IMR-90 (cell line): ENCODE measurements at regions not wholly inside any gene's neighbourhood (a gene's known extent, or its start where the extent isn't known, plus 50 kb on each side); places are given as distances from the start of the nearest gene placed in this dataset.

ENCODE experiments used
- ATAC-seq: fragments of 200-7000 bp; cut with Tn5 transposase; 2 replicates; pipeline ENCODE4 v1.9.1; 2020; ENCODE audit warnings: low read depth, mild to moderate bottlenecking, moderate library complexity
- BruUV-seq: library from RNA; stranded (reverse); fragments of 400-500 nt; replicated peaks from 2 replicates; lab custom pipeline; 2021; lab: Mats Ljungman, UMichigan
- CTCF ChIA-PET: fragments of 300-600 bp; formaldehyde crosslinking; extraction: SDS; loops from one replicate; lab custom pipeline; 2021; ENCODE audit warnings: antibody characterized with exemption; lab: Yijun Ruan, JAX
- POLR2A ChIA-PET: fragments of 300-600 bp; sonication (Branson Sonifier 250); formaldehyde crosslinking; loops from one replicate; lab custom pipeline; 2022; ENCODE audit warnings: antibody characterized with exemption; ENCODE audit not compliant: unreplicated experiment; lab: Charles Lee
- DNase-seq: peaks from one replicate; pipeline ENCODE4 v3.0.0; 2013
- H2AFZ ChIP-seq: replicated peaks from 2 replicates; pipeline ENCODE3; 2013; ENCODE audit warnings: low read length, mild to moderate bottlenecking; ENCODE audit not compliant: poor library complexity
- H2AK5ac ChIP-seq: 2 replicates; pipeline ENCODE4 v1.6.1; 2013; ENCODE audit warnings: low read depth, low read length, inconsistent platforms
- H2AK9ac ChIP-seq: replicated peaks from 2 replicates; pipeline ENCODE3; 2013; ENCODE audit warnings: mild to moderate bottlenecking, low read depth, low read length, moderate library complexity; ENCODE audit not compliant: poor library complexity
- H2BK120ac ChIP-seq: 2 replicates; pipeline ENCODE4 v1.6.1; 2013; ENCODE audit warnings: low read depth, low read length, inconsistent platforms
- H2BK15ac ChIP-seq: 3 replicates; pipeline ENCODE4 v1.6.1; 2013; ENCODE audit warnings: low read depth, low read length, inconsistent platforms
- H2BK20ac ChIP-seq: 2 replicates; pipeline ENCODE4 v1.6.1; 2013; ENCODE audit warnings: low read depth, mild to moderate bottlenecking, inconsistent platforms, low read length, moderate library complexity
- H2BK5ac ChIP-seq: 2 replicates; pipeline ENCODE4 v1.6.1; 2013; ENCODE audit warnings: mild to moderate bottlenecking, low read depth, low read length, inconsistent platforms; ENCODE audit not compliant: poor library complexity, severe bottlenecking
- H3K14ac ChIP-seq: replicated peaks from 2 replicates; pipeline ENCODE4 v1.6.1; 2013; ENCODE audit warnings: low read depth, low read length, inconsistent platforms
- H3K18ac ChIP-seq: 2 replicates; pipeline ENCODE4 v1.6.1; 2013; ENCODE audit warnings: low read depth, low read length, control low read depth
- H3K23ac ChIP-seq: 2 replicates; pipeline ENCODE4 v1.6.1; 2013; ENCODE audit warnings: low read depth, low read length, inconsistent platforms
- H3K27ac ChIP-seq: 2 replicates; pipeline ENCODE4 v1.5.1; 2013; ENCODE audit warnings: mild to moderate bottlenecking, control low read depth, low read length; ENCODE audit not compliant: insufficient read depth
- H3K27me3 ChIP-seq: 2 replicates; pipeline ENCODE4 v1.6.1; 2013; ENCODE audit warnings: low read length; ENCODE audit not compliant: control insufficient read depth, insufficient read depth
- H3K36me3 ChIP-seq: 2 replicates; pipeline ENCODE4 v1.6.1; 2013; ENCODE audit warnings: low read length, mixed read lengths; ENCODE audit not compliant: control insufficient read depth, insufficient read depth
- H3K4ac ChIP-seq: 2 replicates; pipeline ENCODE4 v1.6.1; 2013; ENCODE audit warnings: low read depth, low read length, inconsistent platforms
- H3K4me1 ChIP-seq: 2 replicates; pipeline ENCODE4 v1.6.1; 2013; ENCODE audit warnings: low read length, mixed read lengths; ENCODE audit not compliant: control insufficient read depth, insufficient read depth
- H3K4me2 ChIP-seq: 2 replicates; pipeline ENCODE4 v1.6.1; 2013; ENCODE audit warnings: low read depth, mild to moderate bottlenecking, control low read depth, low read length, moderate library complexity
- H3K4me3 ChIP-seq: 2 replicates; pipeline ENCODE4 v1.5.1; 2013; ENCODE audit warnings: low read depth, mild to moderate bottlenecking, control low read depth, low read length, moderate library complexity; ENCODE audit not compliant: insufficient read depth
- H3K56ac ChIP-seq: 2 replicates; pipeline ENCODE4 v1.6.1; 2013; ENCODE audit warnings: low read length, inconsistent platforms; ENCODE audit not compliant: insufficient read depth; ENCODE audit errors: extremely low read depth
- H3K79me1 ChIP-seq, 2 experiments: 2 replicates each; pipeline ENCODE4 v1.6.1; 2013; ENCODE audit warnings: low read length in 2 of 2, inconsistent platforms in 1 of 2, low read depth in 1 of 2
- H3K9ac ChIP-seq: 2 replicates; pipeline ENCODE4 v1.6.1; 2013; ENCODE audit warnings: low read depth, low read length, control low read depth
- H3K9me1 ChIP-seq: 2 replicates; pipeline ENCODE4 v1.6.1; 2013; ENCODE audit warnings: low read length, inconsistent platforms; ENCODE audit not compliant: insufficient read depth
- H3K9me3 ChIP-seq: 2 replicates; pipeline ENCODE4 v1.6.1; 2013; ENCODE audit warnings: low read length; ENCODE audit not compliant: control insufficient read depth, insufficient read depth
- H4K20me1 ChIP-seq: 2 replicates; pipeline ENCODE4 v1.6.1; 2013; ENCODE audit warnings: low read length, inconsistent platforms; ENCODE audit not compliant: insufficient read depth
- H4K5ac ChIP-seq: 2 replicates; pipeline ENCODE4 v1.6.1; 2013; ENCODE audit warnings: mild to moderate bottlenecking, low read depth, low read length, control low read depth
- H4K8ac ChIP-seq, 2 experiments: 2 replicates each; pipeline ENCODE4 v1.6.1; 2013; ENCODE audit warnings: low read depth in 2 of 2, low read length in 2 of 2, control low read depth in 1 of 2, inconsistent platforms in 1 of 2
- H4K91ac ChIP-seq: 2 replicates; pipeline ENCODE4 v1.6.1; 2013; ENCODE audit warnings: low read depth, low read length, inconsistent platforms; ENCODE audit not compliant: insufficient read depth
- BHLHE40 ChIP-seq: fragments of 150-350 bp; IDR thresholded peaks from 2 replicates; pipeline ENCODE4 v1.6.1; 2016; ENCODE audit warnings: mild to moderate bottlenecking, low read depth, low read length
- MXI1 ChIP-seq: IDR thresholded peaks from 2 replicates; pipeline ENCODE4 v1.6.1; 2012; ENCODE audit warnings: low read depth, mild to moderate bottlenecking, low read length, moderate library complexity, borderline replicate concordance
- USF2 ChIP-seq: fragments of 150-350 bp; IDR thresholded peaks from 2 replicates; pipeline ENCODE4 v1.6.1; 2017; ENCODE audit warnings: mild to moderate bottlenecking, antibody characterized with exemption, low read length, low read depth
- WGBS, 2 experiments: methylation state at CpG; one replicate each; pipeline versions ENCODE4 v1.1.5 to v1.1.7; 2013; ENCODE audit warnings: missing lambda C conversion rate in 2 of 2; ENCODE audit not compliant: insufficient read length in 1 of 2; ENCODE audit errors: extremely low coverage in 2 of 2; 5-methylcytosine and 5-hydroxymethylcytosine counted together
- dilution Hi-C: fragments of 300-500 bp; cut with HindIII; formaldehyde crosslinking; loops from one replicate; pipeline ENCODE4 v1.14.3; 2018; ENCODE audit warnings: low sequenced_read_pairs; ENCODE audit not compliant: unreplicated experiment
- in situ Hi-C: fragments of 300-500 bp; cut with MboI; formaldehyde crosslinking; loops from 3 replicates; pipeline ENCODE4 v1.14.3; 2019; ENCODE audit warnings: low sequenced_read_pairs, inconsistent platforms, mixed read lengths
- intact Hi-C: fragments of 100-400 bp; cut with micrococcal nuclease; formaldehyde crosslinking; loops from 2 replicates; pipeline ENCODE4 v1.10.0; 2022

GRCh38 chr3:70557976-70558375 is 245.5 kb upstream of the MDFIC2 start:
- Histone ChIP-seq H3K27me3 (peaks cover 5% of the 10 kb centered on the region), H3K36me3 (no peaks in the 10 kb centered on the region), H4K5ac (no peak overlapping the region), H3K79me1 (no peaks in the 10 kb centered on the region), H3K4me2 (no peak overlapping the region), H2AK5ac (no peak overlapping the region), H2BK15ac (no peak overlapping the region), H2BK5ac (no peak overlapping the region), H3K4me3 (no peak overlapping the region), H3K27ac (no peak overlapping the region), H3K9ac (no peak overlapping the region), H4K8ac (no peak overlapping the region), H2BK20ac (no peak overlapping the region), H2AFZ (no peak overlapping the region), H3K4ac (no peak overlapping the region), H3K4me1 (no peaks in the 10 kb centered on the region), H3K9me1 (0 out of 2 replicates have a peak, but pooled peaks cover 4% of the 10 kb centered on the region), H4K91ac (no peak overlapping the region), H3K9me3 (no peaks in the 10 kb centered on the region), H4K20me1 (no peaks in the 10 kb centered on the region), H3K14ac (no peak overlapping the region), H2BK120ac (no peak overlapping the region), H3K56ac (no peak overlapping the region), H2AK9ac (no peak overlapping the region), H3K18ac (no peak overlapping the region), H3K23ac (no peak overlapping the region)
- ChIA-PET CTCF (no interaction called here), POLR2A (no interaction called here)
- TF ChIP-seq USF2, result no peak
- TF ChIP-seq BHLHE40, result no peak
- no peak for TF ChIP-seq MXI1
- in situ Hi-C loops, result no loop called here
- ATAC-seq (no peak), DNase-seq (no peak)
- intact Hi-C loops, result loop anchor here (10.0 kb wide), 1 partner anchor 407 kb away; no protein-coding TSS in a partner anchor
- dilution Hi-C loops, result no loop called here
- BruUV-seq, result no TSS peak
- no CpG with 5 or more reads among the region's 2 CpGs for WGBS, 2 experiments
